HG03565 (cell line): ENCODE measurements at regions not wholly inside any gene's neighbourhood (a gene's known extent, or its start where the extent isn't known, plus 50 kb on each side); places are given as distances from the start of the nearest gene placed in this dataset.
"Not testable (repeated sequence)": the region's sequence is repeated elsewhere in the genome, so short reads cannot be mapped to it uniquely, and the experiment has no call there.

Source experiments
- ATAC-seq: cut with Tn5 transposase; IDR thresholded peaks from one replicate; pipeline ENCODE4 v1.9.1; 2021; ENCODE audit warnings: mild to moderate bottlenecking, moderate library complexity; ENCODE audit not compliant: unreplicated experiment

DNA sequence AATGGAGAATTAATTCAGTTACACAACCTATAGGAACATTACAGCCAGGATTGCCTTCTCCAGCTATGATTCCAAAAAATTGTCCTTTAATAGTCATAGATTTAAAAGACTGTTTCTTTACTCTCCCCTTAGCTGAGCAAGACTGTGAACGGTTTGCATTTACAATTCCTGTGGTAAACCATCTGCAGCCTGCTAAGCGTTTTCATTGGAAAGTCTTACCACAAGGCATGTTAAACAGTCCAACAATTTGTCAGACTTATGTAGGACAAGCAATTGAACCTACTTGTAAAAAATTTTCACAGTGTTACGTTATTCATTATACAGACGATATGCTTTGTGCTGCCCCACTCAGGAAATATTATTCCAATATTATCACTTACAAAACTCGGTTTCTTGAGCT is 140.6 kb upstream of the ZNF91 start:
- not testable (repeated sequence) for ATAC-seq

DNA sequence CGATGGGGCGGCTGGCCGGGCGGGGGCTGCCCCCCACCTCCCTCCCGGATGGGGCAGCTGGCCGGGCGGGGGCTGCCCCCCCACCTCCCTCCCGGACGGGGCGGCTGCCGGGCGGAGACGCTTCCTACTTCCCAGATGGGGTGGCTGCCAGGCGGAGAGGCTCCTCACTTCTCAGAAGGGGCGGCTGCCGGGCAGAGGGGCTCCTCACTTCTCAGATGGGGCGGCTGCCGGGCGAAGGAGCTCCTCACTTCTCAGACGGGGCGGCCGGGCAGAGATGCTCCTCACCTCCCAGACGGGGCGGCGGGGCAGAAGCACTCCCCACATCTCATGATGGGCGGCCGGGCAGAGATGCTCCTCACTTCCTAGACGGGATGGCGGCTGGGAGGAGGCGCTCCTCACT is 138.2 kb upstream of the ZNF91 start:
- not testable (repeated sequence) for ATAC-seq

DNA sequence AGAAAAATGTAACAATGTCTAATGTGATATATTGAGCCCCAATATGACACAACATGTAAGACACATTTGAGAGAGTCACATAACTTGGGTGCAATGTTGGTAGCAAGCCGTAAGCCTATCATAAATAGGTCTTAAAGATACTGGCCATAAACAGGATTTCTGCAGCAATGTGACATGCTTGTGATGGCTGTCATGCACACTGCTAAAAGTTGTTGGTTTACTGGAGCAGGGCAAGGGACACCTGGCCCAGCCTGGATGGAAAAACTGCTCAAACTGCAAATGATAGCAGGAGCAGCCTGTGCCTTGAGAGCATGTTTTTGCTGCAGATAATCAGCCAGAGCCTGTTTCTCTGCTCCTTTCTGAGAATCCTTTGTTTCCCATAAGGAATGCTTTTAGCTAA is 136.7 kb upstream of the ZNF91 start:
- ATAC-seq = no peak

DNA sequence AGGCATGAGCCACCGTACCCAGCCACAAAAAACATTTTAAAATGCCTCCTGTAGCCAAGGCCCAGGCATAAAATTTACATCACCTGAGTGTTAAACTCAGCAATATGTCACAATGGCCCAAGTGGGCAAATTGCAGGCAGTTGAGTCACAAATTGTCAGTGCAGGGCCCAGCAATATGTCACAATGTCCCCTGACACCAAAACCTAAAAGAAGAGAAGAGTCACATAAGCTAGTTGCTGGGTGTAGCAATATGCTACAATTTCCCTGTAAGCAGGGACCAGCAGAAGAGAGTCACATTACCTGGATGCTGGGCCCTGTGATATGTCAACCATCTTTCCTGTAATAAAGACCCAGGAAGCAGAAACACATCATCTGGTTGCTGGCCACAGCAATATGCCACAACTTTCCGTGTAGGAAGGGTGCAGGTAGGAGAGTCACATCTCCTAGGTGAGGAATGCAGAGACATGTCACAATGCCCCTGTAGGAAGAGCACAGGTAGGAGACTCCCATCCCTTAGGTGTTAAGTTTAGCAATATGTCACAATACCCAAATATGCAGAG is 136.0 kb upstream of the ZNF91 start:
- no peak for ATAC-seq

- ATAC-seq = no peak
These were observed 133.1 kb upstream of the ZNF91 start for GRCh38 chr19:23528376-23528775.

- ATAC-seq = peak; percentile 66
These were observed 132.5 kb upstream of the ZNF91 start for GRCh38 chr19:23527797-23528196.

DNA sequence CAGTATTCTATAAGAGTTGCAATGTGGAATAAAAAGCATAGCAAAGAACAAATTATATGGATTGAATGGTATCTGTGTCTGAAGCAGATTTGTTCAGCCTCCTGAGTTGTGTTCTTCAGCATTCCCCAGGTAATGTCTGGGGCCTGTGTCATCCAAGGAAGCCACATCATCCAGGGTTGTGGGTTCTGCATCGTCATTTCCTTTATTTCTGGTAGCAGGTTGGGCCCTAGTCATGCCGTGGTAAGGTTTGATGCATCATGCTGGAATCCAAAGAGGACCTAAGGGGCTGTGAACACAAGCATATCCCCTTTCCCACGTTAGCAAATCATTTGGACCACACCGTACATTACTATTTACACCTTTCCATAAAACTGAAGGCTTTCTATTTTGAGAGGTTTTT is 131.0 kb upstream of the ZNF91 start:
- ATAC-seq = no peak

DNA sequence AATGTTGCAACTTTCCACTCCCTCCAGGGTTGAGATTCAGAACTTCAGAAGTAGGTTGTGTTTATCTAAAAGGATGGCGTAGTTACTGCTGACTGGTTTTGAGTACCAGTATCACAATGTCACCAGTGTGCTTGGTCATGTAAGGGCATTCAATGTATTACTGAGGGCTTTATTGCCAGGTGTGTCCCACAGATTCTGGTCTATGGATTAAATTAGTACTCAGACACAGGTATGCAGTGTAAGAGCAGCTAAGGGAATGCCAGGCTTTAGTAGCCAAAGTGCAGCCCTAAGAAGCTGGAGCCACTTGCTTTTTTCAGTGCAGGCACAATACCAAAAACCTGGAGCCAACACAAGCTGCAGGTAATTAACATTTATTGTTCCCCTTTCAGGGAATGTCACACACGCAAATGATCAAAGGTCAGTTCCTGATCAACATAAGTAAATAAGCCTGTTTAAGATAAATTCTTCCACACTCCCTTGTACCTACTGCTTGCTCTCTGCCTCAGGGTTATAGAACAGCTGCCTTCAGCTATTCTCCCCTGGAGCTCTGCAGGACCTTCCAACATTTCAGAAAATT is 130.1 kb upstream of the ZNF91 start:
- no peak for ATAC-seq

DNA sequence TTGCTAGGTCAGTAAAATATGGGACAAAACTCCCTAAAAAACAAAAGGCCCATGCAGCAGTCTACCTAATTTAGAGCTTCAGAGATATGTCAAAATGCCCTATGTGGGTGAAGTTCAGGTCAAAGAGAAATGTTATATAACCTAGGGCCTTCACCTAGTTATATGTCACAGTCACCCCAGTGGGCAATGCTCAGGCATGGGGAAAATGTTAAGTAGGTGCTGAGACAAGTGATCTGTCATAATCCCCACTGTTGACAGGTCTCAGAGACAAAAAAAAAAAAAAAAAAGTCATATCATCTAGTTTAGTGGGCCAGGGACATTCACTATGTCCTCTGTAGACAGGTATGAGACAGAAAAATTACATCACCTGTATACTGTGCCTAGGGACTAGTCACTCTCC is 128.6 kb upstream of the ZNF91 start:
- no peak for ATAC-seq

GRCh38 chr19:23522431-23522830 is 127.2 kb upstream of the ZNF91 start:
- no peak for ATAC-seq

DNA sequence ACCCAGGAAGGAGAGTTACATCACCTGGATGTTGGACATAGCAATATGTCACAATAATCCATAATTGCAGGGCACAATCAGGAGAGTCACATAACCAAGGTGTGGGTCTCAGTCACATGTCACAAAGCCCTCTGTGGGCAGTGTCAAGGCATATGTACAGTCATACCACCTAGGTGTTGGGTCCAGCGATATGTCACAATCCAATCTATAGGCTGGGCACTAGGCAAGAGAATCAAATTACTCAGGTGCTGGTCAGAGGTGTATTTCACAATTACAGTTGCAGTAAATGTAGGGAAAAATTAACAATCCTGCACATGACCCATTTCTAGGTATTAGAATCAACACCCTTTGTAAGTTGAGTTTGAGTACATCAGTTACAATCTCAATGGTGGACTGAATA is 126.2 kb upstream of the ZNF91 start:
- no peak for ATAC-seq

GRCh38 chr19:23520441-23520840 is 125.2 kb upstream of the ZNF91 start:
- no peak for ATAC-seq

GRCh38 chr19:23519031-23519430 is 123.8 kb upstream of the ZNF91 start:
- ATAC-seq = no peak

- no peak for ATAC-seq
These were observed 121.0 kb upstream of the ZNF91 start for GRCh38 chr19:23516266-23516665.

DNA sequence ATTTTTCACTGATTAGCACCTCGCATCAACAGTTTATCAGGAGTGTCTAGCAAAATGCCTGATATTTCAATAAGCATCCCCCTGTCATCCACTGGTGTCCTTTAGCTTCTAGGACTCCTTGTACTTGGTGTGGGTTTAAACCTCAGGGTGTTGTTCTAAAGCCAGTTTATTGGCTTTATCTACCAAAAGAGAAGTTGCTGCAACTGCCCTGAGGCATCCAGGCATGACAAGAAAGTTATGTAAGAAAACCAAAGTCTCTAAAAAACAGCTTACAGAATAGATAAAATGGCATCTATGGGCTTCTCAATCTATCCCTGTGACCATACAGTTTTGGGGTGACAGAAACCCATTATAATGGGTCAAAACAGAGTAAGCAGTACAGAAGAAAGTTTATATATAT is 120.3 kb upstream of the ZNF91 start:
- ATAC-seq = no peak

DNA sequence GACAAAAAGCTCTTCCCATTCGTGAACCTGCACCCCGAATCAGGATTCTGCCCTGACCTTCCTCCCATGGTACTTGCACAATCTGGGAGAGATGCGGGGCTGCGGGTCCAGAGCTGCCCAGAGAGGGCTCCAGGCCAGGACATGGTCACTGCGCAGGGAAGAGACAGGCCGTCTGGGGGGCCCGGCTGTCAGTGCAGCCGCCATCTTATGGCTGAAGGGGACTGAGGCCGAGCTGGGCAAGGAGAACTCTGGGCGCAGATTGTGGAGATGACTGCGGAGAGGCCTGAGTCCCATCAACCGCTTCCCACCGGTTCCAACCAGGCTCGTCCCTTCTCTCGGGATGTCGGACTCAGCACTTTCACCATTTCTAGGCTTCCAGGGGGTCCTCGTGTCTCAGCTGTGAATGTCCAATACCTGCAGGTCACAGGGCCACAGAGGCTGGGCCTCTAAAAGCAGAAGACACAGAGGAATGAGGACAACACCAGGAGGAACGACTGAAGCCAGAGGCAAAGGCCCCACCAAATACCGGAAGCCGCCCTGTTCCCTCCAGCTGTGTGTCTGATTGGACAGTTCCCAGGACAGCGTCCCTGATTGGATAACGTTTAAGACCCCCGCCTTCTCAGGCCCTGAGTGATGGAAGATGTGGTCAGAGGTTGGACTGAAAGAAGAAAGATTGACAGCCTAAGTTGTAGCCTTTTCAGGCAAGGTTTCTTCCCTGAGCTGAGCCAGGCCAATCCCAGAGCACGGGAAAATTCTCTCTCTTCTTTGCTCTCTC is 117.1 kb upstream of the ZNF91 start:
- ATAC-seq = no peak

DNA sequence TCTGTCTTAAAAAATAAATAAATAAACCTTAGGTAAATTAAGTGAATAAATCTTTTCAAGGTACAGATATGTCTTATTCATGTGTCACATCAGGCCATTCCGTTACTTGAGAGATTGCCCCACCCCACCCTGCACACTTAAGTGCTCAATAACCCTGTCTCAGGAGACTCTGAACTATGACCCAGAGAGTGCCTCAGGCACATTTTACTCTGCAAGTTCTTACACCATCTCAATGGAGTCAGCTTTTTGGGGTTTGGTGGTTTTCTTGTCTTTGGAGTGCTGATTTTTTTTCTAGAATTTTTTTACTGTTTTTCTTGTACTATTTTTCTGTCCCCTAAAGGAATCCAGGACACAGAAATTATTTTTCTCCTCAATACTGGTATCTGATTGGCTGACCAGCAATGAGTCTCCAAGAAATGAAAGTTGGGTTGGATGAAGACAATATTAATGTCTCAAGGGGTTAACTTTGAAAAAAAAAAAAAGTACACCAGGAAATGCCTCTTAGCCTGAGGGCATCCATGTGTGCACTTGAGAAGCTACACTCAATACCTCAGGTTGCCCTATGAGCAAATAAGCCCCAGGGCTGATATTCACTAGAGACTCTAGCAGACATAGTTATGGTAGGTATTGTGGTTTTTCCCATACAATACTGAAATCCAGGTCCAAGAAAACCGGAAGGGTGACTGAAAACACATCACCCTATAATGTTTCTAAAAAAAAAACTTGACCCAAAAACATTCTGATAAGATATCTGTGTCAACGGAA is 114.6 kb upstream of the ZNF91 start:
- no peak for ATAC-seq

GRCh38 chr19:23507446-23507845 is 112.2 kb upstream of the ZNF91 start:
- ATAC-seq = no peak

DNA sequence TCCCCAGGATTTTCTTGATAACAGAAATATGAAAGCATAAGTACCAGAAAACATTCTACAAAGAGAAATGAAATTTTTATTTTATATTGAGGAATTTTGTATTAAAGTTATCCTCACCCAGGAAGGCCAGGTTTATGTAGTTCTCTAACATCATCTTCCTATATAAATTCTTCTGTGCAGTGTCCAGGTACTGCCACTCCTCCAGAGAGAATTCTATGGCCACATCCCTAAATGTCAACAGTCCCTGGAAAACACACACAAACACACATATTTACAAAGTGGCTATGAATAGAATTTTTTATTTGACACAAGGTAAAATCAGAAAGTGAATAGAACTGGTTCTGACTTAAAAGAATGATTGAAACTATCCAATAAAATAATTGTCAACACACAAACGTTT is 110.5 kb upstream of the ZNF91 start:
- no peak for ATAC-seq

DNA sequence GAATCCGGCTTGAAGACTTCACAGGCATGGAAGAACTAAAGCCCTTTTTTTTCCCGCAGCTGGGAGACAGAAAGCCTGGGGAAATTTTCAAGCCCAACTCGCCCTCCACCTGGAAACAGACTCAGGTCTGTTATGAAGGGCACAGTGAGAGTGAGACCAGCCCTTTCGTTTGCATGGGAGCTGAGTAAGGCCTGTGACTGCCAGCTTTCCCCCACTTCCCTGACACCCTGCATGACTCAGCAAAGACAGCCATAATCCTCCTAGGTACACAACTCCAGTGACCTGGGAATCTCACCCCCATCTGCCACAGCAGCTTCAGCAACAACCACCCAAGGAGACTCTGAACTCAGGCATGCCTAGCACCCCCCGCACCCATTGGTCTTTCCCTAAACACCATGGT is 87.6 kb upstream of the ZNF91 start:
- ATAC-seq = no peak

DNA sequence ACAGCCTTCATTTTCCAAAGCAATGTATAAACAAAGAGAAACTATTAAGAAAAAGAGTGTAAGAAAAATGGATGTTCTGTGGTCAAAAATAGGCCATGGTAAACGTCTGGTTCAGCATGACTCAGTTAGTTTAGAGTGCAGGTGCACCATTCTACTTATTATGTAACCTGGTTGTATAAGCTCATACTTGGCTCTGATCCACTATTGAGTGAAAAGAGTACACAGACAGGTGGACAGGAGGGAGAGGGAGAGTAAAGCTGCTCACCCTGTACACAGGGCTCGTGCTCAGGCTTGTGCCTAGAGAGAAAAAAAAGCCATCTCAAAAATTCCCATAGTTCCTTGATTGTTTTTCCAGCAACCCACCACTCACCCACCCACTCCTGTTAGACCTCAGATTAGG is 85.8 kb upstream of the ZNF91 start:
- ATAC-seq = no peak

DNA sequence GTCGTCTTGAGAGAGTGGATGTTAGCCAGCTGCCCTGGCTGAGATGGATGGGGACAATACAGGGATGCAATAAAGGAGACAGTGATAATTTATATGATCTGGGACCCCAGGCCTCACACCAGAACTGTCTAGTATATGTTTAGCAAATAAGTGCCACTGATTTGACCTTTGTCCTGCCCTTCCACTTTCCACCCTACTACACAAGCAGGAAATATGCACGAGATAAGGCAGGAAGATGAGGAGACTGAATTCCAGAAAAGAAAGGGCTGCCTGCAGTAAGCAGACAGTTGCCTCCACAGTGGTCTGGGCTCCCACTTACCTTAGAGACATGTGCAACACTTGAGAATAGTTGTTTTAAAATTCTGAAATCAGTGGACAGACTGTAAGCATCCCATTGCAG is 80.2 kb upstream of the ZNF91 start:
- no peak for ATAC-seq
